Smooth muscle cell (in vitro differentiated cells): ENCODE measurements at regions not wholly inside any gene's neighbourhood (a gene's known extent, or its start where the extent isn't known, plus 50 kb on each side); places are given as distances from the start of the nearest gene placed in this dataset.

ENCODE experiments used
- DNase-seq: peaks from one replicate; lab custom pipeline; 2025; ENCODE audit not compliant: unreplicated experiment; lab: John Stamatoyannopoulos, UW
- H2AFZ ChIP-seq: fragments of 200-600 bp; sonication (generic); 2 replicates; pipeline ENCODE4 v1.6.0; 2016; ENCODE audit warnings: antibody characterized with exemption, low read depth, mild to moderate bottlenecking
- H3F3A ChIP-seq: fragments of 200-600 bp; sonication (generic); 2 replicates; pipeline ENCODE4 v1.6.0; 2017; ENCODE audit warnings: antibody characterized with exemption, low read depth
- H3K27ac ChIP-seq: fragments of 200-600 bp; sonication (generic); 2 replicates; pipeline ENCODE4 v1.5.1; 2016; ENCODE audit warnings: low read depth, mild to moderate bottlenecking
- H3K27me3 ChIP-seq: fragments of 200-600 bp; sonication (generic); 2 replicates; pipeline ENCODE4 v1.6.1; 2016; ENCODE audit warnings: low read depth, mild to moderate bottlenecking
- H3K36me3 ChIP-seq: fragments of 200-600 bp; sonication (generic); 2 replicates; pipeline ENCODE4 v1.5.1; 2016; ENCODE audit warnings: low read depth
- H3K4me1 ChIP-seq: fragments of 200-600 bp; sonication (generic); 2 replicates; pipeline ENCODE4 v1.5.1; 2016; ENCODE audit warnings: low read depth
- H3K4me2 ChIP-seq: fragments of 200-600 bp; sonication (generic); 2 replicates; pipeline ENCODE4 v1.6.0; 2016; ENCODE audit warnings: mild to moderate bottlenecking
- H3K4me3 ChIP-seq: fragments of 200-600 bp; sonication (generic); 2 replicates; pipeline ENCODE4 v1.5.1; 2016; ENCODE audit warnings: mild to moderate bottlenecking
- H3K79me2 ChIP-seq: fragments of 200-600 bp; sonication (generic); 2 replicates; pipeline ENCODE4 v1.6.0; 2016; ENCODE audit warnings: low read depth, mild to moderate bottlenecking
- H3K9ac ChIP-seq: fragments of 200-600 bp; sonication (generic); 2 replicates; pipeline ENCODE4 v1.6.0; 2016; ENCODE audit warnings: low read depth
- H3K9me3 ChIP-seq: fragments of 200-600 bp; sonication (generic); replicated peaks from 2 replicates; pipeline ENCODE4 v1.5.1; 2016; ENCODE audit warnings: low read depth
- H4K20me1 ChIP-seq: fragments of 200-600 bp; sonication (generic); 2 replicates; pipeline ENCODE4 v1.6.0; 2016; ENCODE audit warnings: low read depth
- CTCF ChIP-seq: fragments of 200-600 bp; sonication (generic); IDR thresholded peaks from 2 replicates; pipeline ENCODE4 v1.5.1; 2017; ENCODE audit warnings: borderline replicate concordance, mild to moderate bottlenecking, antibody characterized with exemption; ENCODE audit not compliant: insufficient read depth, poor library complexity, severe bottlenecking
- WGBS: methylation state at CpG from one replicate; pipeline ENCODE4 v1.1.7; 2016; ENCODE audit warnings: low lambda C conversion rate; 5-methylcytosine and 5-hydroxymethylcytosine counted together

- no peaks in the 10 kb centered on the region for H3K9me3 ChIP-seq
- 78% methylated on average over 5 of the region's 5 CpGs for whole genome bisulfite sequencing
- H3K27ac ChIP-seq, result no peak overlapping the region
- H3K36me3 ChIP-seq, result no peaks in the 10 kb centered on the region
- no peaks in the 10 kb centered on the region for H3K79me2 ChIP-seq
- H4K20me1 ChIP-seq, result no peaks in the 10 kb centered on the region
- peak overlapping the region; percentile 23 for H2AFZ ChIP-seq
- H3K4me1 ChIP-seq, result peaks cover 8% of the 10 kb centered on the region
- H3K4me2 ChIP-seq, result no peak overlapping the region
- no peaks in the 10 kb centered on the region for H3K27me3 ChIP-seq
- no peak overlapping the region for H3K9ac ChIP-seq
- TF ChIP-seq CTCF, result no peak
- no peaks in the 10 kb centered on the region for H3F3A ChIP-seq
- H3K4me3 ChIP-seq, result no peak overlapping the region
- no peak for DNase-seq
These were observed 62.3 kb upstream of the ZNF366 start for GRCh38 chr5:72569408-72569944.

GRCh38 chr5:72566746-72567145, 59.5 kb upstream of the ZNF366 start:
- no peaks in the 10 kb centered on the region for H3K79me2 ChIP-seq
- H3K9me3 ChIP-seq, result no peaks in the 10 kb centered on the region
- no peaks in the 10 kb centered on the region for H4K20me1 ChIP-seq
- no peaks in the 10 kb centered on the region for H3K36me3 ChIP-seq
- no peak for TF ChIP-seq CTCF
- H3K4me3 ChIP-seq, result no peak overlapping the region
- no peak for DNase-seq
- 100% methylated on average over 1 of the region's 1 CpG for WGBS
- H3K9ac ChIP-seq, result no peak overlapping the region
- peaks cover under 1% of the 10 kb centered on the region for H3K4me1 ChIP-seq
- H2AFZ ChIP-seq, result no peak overlapping the region
- no peaks in the 10 kb centered on the region for H3K27me3 ChIP-seq
- no peak overlapping the region for H3K4me2 ChIP-seq
- H3K27ac ChIP-seq, result no peak overlapping the region
- H3F3A ChIP-seq, result no peaks in the 10 kb centered on the region

GRCh38 chr5:72565513-72566289, 58.5 kb upstream of the ZNF366 start:
- no peaks in the 10 kb centered on the region for H3K27me3 ChIP-seq
- no peak overlapping the region for H3K9ac ChIP-seq
- no peaks in the 10 kb centered on the region for H3K36me3 ChIP-seq
- no peaks in the 10 kb centered on the region for H3F3A ChIP-seq
- H3K79me2 ChIP-seq, result no peaks in the 10 kb centered on the region
- H3K9me3 ChIP-seq, result no peaks in the 10 kb centered on the region
- no peak overlapping the region for H3K4me3 ChIP-seq
- no peaks in the 10 kb centered on the region for H3K4me1 ChIP-seq
- no peak for DNase-seq
- 90% methylated on average over 8 of the region's 8 CpGs for WGBS
- no peak overlapping the region for H2AFZ ChIP-seq
- no peak overlapping the region for H3K4me2 ChIP-seq
- no peak for TF ChIP-seq CTCF
- no peak overlapping the region for H3K27ac ChIP-seq
- H4K20me1 ChIP-seq, result no peaks in the 10 kb centered on the region

- Histone ChIP-seq H3K9me3 (no peaks in the 10 kb centered on the region), H3K4me3 (no peak overlapping the region), H3K27ac (no peak overlapping the region), H3K36me3 (no peaks in the 10 kb centered on the region), H3K4me2 (no peak overlapping the region), H2AFZ (no peak overlapping the region), H3K9ac (no peak overlapping the region), H3K27me3 (no peaks in the 10 kb centered on the region), H4K20me1 (no peaks in the 10 kb centered on the region), H3F3A (no peaks in the 10 kb centered on the region), H3K79me2 (no peaks in the 10 kb centered on the region), H3K4me1 (no peaks in the 10 kb centered on the region)
- TF ChIP-seq CTCF, result no peak
- no peak for DNase-seq
- WGBS, result 97% methylated on average over 2 of the region's 2 CpGs
These were observed 55.5 kb upstream of the ZNF366 start for GRCh38 chr5:72562717-72563116.
